ENCODE measurements at regions not wholly inside any gene's neighbourhood (a gene's known extent, or its start where the extent isn't known, plus 50 kb on each side); places are given as distances from the start of the nearest gene placed in this dataset.
A peak's percentile ranks its signal among the peaks of the same experiment; 100 is the strongest.

DNA sequence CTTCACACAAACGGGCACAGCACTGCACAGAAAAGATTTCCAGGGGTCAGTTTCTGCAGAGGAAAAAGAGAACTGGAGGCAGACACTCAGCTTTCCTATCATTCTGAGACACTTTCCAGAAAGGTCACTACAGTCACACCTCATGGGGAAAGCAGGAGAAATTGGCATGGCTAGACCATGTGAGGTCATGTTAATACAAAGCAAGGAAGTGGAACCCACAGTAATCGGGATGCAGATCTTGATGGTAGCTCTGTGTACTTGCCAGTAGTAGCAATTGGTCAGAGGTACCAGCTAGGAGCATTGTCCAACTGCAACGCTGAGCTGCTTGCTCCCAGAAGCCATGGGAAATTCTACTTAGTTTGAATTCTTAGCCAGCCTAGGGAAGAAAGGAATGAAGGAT, 255.3 kb upstream of the PCDH10 start:
- DNase-seq: no peak

DNA sequence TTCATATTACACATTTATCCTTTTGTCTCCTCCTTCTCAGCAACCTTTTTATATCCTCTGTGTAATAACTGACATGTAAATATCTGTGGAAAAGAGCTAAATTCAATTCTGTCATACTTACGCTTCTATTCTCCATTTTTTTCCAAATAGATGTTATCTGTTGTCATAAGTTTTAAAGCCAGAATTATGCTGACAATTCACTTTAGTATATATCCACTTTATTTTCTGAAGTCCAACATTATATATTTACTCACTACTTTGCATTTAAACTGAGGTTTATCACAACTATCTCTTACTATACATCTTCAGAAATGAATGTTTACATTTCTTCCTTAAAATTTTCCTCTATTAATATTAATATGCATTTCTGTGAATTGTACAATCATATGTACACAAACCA, 247.9 kb upstream of the PCDH10 start:
- DNase-seq: no peak

DNA sequence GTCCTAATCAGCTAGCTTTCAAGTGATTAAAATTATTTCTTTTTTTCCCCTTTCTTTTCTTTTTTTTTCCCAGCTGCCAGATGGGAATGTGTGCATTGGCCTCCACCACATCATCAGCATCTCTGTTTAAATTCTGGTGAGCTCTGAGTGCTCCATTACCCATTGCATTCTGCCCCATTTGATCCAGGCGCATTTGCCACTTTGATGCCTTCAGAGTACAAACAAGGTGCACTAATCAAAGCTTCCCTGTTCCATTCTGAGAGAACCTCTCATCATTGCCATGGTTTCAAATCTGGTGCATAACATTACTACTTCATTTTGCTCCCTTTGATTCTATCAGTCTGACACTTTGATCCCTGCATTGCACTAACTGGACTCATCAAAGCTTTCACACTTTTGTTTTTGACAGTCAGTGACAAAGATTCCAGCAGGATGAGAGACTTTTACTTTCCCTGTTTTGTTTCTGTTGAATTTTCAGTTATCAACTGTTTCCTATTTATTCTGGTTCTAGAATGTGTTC, 238.8 kb upstream of the PCDH10 start:
- DNase-seq: no peak

DNA sequence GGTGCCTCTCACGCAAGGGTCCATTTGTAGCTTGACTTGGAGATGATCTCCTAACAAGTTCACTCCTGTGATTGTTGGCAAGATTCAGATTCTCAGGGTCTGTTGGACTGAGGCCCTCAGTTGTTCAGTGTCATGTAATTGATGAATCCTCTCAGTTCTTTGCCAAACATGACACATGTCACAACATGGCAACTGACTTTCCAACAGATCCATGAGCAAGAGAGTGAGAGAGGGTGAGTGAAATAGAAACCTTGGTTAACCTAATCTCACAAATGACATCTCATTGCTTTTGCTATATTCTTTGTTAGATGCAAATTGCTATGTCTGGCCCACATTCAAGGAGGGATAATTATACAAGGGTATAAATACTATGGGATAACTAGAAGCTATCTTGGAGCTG, 231.0 kb upstream of the PCDH10 start:
- no peak for DNase-seq

- no peak for DNase-seq
Measured at GRCh38 chr4:132923516-132923915, 225.6 kb upstream of the PCDH10 start.

DNA sequence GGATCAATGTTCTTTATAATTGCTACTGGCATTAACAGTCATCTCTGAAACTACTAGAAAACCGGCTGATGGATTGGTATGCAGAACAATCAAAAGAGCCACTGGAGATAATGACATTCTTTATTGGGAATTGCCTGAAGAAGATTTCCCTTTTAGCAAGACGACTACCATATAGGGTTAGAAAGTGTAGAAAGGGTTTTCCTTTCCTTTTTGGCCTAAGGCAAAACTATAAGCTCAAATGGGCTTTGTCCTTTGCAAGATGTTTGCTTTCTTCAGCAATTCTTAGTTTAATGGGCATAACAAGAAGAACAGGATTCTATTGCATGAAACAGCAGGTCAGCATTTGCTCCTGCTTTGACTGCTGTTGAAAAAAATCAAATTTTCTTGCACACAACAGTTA, 214.2 kb upstream of the PCDH10 start:
- no peak for DNase-seq

GRCh38 chr4:132955146-132955545, 193.9 kb upstream of the PCDH10 start:
- no peak for DNase-seq

DNA sequence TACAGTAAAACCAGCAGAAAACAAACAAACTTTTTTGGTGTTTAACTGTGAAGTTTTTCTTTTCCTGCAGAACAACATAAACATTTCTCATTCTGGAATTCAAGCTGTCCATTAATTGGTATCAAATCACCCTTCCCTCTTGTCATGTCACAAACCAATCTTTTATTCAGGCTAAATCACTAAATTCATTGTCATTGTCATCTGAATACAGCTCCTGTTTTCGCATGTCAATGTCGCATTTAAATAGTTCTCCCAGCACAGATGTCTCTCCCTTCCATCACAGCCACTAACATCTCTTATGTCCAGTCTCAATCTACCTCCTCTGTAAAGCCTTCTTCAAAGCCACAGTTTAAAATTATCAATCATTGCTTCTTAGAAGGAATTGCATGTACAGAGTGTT, 192.1 kb upstream of the PCDH10 start:
- no peak for DNase-seq

GRCh38 chr4:132958457-132959263, 190.4 kb upstream of the PCDH10 start:
- DNase-seq: no peak

GRCh38 chr4:132981611-132982010, 167.5 kb upstream of the PCDH10 start:
- DNase-seq: no peak

GRCh38 chr4:132982151-132982550, 166.9 kb upstream of the PCDH10 start:
- DNase-seq: peak; percentile 53

GRCh38 chr4:132991111-132991510, 158.0 kb upstream of the PCDH10 start:
- DNase-seq: no peak

DNA sequence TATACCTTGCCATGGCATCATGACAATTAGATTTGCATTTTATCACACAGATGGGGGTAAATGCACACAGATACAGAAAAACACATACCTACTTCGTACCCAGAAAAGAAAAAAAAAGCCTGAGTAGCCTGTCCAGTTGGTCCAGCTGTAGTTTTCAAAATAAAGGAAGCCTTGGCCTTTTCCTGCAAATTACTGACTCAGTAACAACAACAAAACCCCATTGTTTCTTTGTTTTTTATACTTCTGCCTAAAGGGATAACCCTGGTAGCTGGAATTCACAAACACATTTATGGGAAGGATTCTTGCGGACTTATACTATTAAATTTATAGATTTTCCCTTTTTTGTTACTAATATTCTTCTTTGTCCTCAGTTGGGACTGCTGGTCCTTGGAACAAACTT, 156.4 kb upstream of the PCDH10 start:
- no peak for DNase-seq

DNA sequence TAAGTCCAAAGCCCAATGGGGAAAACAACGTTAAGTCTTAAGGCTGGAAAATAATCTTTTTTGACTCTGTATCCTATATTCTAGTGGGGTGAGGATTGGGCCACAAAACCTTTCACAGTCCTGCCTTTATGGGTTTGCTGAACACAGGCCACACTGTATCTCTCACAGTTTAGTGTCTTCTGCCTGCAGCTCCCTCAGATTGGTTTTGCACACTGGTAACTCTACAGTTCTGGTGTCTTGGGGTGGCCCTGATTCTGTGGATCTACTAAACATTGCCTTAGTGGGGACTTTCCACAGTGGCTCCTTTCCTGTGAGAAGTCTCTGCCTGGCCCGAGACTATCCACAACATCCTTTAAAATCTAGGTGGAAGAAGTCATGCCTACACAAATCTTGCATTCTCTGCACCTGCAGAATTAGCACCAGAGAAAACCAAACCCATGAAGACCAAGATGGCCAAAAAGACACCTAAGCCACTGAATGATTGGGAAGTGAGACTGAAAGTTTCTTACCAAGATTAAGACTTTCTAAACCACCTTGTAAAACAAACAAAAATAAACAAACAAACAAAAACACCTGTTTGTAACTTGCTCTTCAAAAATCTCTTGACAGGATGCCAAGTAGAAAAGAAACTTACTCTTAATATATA, 150.4 kb upstream of the PCDH10 start:
- DNase-seq: no peak

GRCh38 chr4:133000012-133000411, 149.1 kb upstream of the PCDH10 start:
- peak; percentile 2 for DNase-seq

GRCh38 chr4:133003169-133003568, 145.9 kb upstream of the PCDH10 start:
- no peak for DNase-seq

DNA sequence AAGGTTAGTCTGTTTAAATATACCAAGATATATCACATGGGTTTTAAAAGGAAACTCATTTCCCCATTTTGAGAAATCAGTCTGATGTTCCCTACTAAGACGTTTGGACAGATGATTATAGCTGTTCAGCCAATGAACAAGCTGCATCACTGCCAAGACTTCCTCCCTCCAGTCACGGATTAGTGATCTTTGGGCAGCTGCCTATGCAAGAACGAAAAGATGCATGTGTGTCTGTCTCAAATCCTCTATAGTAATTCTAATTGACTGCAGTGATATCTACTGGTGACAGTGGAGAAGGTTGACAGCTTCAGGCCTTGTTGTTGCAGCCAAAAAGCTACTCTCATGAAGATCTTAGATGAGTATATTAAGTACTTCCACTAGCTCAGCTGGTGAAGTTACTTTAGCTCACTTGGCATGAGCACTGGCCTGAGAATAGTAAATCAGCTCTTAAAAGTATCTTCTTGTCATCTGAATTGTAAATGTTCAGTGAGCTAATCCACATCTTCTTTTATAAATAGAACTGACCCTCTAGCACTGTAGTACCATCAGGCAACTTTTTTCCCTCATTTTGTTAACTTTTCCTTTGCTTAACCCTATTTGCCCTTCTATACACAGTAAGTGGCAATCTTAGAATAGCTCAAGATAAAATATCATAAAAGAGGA, 134.5 kb upstream of the PCDH10 start:
- DNase-seq: no peak

- DNase-seq: no peak
Measured at GRCh38 chr4:133045288-133045687, 103.8 kb upstream of the PCDH10 start.

- no peak for DNase-seq
Measured at GRCh38 chr4:133046156-133046555, 102.9 kb upstream of the PCDH10 start.

DNA sequence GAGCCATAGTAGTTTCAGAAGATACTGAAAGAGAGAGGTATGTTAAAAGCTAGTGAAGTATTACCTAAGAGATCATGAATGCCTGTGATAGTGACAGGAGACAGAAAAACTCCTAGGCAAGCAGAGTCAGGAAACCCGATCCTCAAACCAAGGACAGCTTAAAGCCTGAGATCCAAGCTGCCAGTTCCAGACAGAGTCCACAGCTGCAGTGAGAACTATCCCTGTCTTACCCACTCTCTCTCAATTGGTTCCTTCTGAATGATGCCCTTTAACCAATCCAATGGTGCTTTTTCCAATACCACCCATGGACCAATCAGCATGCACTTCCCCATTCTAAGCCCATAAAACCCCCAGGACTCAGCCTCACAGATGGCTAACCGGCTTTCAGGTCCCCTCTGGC, 90.4 kb upstream of the PCDH10 start:
- no peak for DNase-seq

DNA sequence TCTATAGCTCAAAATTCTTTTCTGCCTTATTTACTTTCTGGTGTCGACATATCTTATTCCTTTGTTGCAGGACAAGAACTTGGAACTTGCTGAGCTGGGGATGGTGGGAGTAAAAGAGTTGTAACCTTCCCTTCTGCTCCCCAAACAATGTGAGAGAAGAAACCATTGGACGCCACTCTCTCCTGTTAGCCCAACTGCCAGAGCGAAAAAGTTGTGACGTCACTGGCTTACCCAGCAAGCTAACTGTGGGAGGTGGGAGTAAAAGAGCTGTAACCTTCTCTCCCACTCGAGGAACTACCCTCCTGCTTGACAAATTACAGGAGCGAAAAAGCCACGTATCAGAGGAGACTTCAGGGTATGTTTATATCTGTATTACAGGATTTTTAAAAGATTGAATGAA, 90.0 kb upstream of the PCDH10 start:
- DNase-seq: no peak

- no peak for DNase-seq
Measured at GRCh38 chr4:133062851-133063250, 86.2 kb upstream of the PCDH10 start.

GRCh38 chr4:133068083-133068482, 81.0 kb upstream of the PCDH10 start:
- DNase-seq: no peak

GRCh38 chr4:133081246-133081645, 67.8 kb upstream of the PCDH10 start:
- DNase-seq: no peak

All from fibroblast of skin of right biceps (primary cell).